C4-2B (cell line): ENCODE measurements at regions not wholly inside any gene's neighbourhood (a gene's known extent, or its start where the extent isn't known, plus 50 kb on each side); places are given as distances from the start of the nearest gene placed in this dataset.

ENCODE experiments used
- H3K27ac ChIP-seq: fragments of 450-650 bp; 2 replicates; pipeline ENCODE4 v1.5.1; 2017
- ZFX ChIP-seq: fragments of 450-650 bp; IDR thresholded peaks from 2 replicates; pipeline ENCODE4 v1.6.1; 2017
- TF ChIP-seq, protein P1 (sequence below): fragments of 450-650 bp; conservative IDR thresholded peaks from 2 replicates; pipeline ENCODE4 v1.5.1; 2017; ENCODE audit warnings: mild to moderate bottlenecking

DNA sequence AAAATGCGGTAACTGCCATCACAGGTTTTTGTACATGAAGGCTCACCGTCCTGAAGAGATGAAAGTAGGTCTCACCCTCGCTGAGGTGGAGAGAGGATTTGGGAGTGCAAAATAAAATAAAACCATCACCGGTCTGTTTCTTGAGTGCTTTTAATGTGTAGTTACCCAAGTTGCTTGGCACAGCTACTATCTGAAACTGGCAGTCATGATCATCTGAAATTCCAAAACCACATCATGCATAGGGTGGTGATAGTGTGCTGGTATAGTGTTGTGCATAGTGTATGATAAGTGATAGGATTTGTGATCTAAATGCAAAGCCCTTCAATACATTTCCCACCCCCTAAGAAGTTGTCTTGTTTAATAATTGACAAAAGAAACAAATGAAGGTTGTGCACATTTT lies 381.3 kb downstream of the DMRT2 start:
- TF ChIP-seq, protein P1, sequence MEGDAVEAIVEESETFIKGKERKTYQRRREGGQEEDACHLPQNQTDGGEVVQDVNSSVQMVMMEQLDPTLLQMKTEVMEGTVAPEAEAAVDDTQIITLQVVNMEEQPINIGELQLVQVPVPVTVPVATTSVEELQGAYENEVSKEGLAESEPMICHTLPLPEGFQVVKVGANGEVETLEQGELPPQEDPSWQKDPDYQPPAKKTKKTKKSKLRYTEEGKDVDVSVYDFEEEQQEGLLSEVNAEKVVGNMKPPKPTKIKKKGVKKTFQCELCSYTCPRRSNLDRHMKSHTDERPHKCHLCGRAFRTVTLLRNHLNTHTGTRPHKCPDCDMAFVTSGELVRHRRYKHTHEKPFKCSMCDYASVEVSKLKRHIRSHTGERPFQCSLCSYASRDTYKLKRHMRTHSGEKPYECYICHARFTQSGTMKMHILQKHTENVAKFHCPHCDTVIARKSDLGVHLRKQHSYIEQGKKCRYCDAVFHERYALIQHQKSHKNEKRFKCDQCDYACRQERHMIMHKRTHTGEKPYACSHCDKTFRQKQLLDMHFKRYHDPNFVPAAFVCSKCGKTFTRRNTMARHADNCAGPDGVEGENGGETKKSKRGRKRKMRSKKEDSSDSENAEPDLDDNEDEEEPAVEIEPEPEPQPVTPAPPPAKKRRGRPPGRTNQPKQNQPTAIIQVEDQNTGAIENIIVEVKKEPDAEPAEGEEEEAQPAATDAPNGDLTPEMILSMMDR = no peak
- TF ChIP-seq ZFX = no peak
- H3K27ac ChIP-seq = no peak overlapping the region

DNA sequence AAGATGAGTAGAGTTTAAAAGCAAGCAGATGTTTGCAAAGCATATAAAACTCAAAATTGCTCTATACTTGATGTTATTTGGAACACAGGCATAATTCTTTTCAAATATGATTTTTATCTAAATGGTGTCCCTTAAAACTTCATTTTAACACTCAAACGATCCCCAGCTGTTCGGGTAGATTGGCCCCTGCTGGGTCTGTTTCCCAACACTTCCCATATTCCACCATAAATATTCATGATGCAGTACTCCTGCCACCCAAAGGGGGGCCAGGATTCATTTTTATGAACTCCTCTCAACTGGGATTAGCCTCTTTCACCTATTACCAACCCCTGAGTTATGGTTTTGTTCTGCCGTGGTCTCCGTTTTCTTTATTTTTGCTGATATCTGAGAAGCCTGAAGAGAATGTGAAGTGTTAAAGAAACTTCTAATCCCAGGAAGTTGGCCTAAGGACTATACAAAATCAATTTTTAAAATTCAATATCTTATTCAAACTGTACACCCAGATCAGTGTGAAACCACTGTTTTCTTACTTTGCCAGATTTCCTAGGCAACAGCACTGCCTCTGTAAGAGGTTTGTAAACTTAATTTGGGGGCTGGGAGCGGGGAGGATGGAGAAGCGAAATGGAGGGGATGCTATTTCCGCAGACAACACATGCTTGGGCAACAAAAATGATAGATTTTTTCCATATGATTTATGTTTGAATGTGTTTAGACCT lies 384.1 kb downstream of the DMRT2 start:
- no peak overlapping the region for H3K27ac ChIP-seq
- no peak for TF ChIP-seq ZFX
- TF ChIP-seq, protein P1 = peak; percentile 56

DNA sequence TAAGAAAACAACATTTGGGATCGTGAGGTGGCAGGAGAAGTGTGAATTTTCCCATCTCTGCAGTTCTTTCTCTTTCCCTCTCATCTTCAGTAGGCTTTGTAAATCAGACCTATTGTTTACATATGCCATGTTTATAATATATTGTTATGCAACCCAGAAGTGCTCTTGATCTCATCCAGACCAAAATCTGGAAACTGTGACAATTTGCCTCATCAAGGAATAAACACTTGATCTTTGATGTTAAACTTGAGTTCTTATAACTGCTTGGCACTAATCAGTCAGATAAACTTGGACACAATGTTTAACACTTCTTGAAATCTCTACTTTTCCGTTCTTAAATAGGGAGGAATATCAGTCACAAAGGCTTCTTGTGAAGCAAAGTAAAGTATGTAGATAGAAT lies 384.7 kb downstream of the DMRT2 start:
- no peak for TF ChIP-seq ZFX
- TF ChIP-seq, protein P1 = no peak
- H3K27ac ChIP-seq = no peak overlapping the region

DNA sequence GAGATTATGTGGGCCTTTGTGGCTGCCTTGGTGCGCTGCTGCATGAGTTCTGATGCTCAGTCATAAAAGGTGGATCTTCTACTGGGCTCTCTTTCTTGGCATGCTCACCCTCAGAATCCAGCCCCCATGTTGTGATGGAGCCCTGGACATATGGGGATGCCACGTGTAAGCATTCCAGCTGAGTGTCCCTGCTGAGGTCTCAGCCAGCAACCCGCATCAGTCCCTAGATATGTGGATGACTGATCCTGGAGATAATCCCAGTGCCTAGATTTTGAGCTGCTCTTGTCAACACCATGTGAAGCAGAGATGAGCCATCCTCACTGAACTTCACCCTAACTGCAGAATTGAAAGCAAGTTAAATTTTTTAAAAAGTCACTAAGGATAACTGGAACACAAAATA lies 390.1 kb downstream of the DMRT2 start:
- no peak for TF ChIP-seq ZFX
- TF ChIP-seq, protein P1 = no peak
- H3K27ac ChIP-seq = no peak overlapping the region

DNA sequence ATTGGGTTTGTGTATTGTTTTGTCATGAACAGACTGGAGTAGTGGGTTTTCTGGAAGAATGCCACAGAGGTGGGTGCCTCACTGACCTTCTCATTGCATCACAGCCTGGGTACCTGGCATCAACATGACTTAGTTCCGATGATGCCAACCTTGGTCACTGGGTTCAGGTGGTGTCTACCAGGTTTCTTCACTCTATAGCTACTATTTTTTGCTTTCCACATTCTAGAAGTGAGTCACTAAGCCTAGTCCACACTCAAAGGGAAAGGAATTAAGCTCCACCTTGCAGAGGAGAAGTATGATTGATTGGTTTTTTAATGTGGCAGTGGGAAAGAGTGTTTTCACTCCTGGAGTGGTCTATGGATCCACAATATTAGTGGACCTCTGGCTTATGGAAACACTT lies 391.9 kb downstream of the DMRT2 start:
- no peak overlapping the region for H3K27ac ChIP-seq
- TF ChIP-seq, protein P1 = no peak
- TF ChIP-seq ZFX = no peak

DNA sequence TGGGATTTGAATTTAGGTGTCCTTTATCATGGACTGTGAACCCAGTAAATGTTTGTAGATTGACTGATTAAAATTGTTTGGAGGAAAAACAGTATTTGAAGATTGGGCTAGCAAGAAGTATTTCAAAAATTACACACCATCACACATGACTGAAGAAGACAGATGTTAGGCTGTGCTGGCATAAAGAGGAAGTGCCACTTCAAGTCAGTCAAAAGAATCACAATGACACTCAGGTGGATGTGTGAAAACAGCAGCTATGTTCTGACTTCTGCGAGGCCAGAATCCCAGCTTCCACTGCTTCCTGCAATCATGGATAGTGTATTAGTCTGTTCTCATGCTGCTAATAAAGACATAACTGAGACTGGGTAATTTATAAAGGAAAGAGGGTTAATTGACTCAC lies 393.3 kb downstream of the DMRT2 start:
- no peak overlapping the region for H3K27ac ChIP-seq
- TF ChIP-seq, protein P1 = no peak
- TF ChIP-seq ZFX = no peak

DNA sequence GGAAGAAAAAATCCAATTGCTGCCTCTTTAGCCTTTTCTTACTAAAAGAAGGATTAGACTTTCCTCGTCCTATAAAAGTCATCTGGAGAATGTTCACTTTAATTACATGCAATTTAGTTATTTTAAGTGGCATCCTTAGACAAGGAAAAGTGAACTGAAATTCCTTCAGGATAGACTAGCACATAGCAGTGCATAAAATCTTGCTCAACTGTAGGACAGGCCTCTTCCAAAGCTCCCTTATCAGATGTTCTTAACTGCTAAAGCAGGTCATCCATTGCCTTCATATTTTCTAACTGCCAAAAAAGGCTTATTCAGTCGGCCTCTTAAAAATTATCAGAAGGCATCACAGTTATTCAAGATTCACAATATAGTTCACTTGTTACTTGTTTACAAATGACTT lies 396.5 kb downstream of the DMRT2 start:
- TF ChIP-seq, protein P1 = no peak
- no peak for TF ChIP-seq ZFX
- no peak overlapping the region for H3K27ac ChIP-seq
